ENCODE measurements at regions not wholly inside any gene's neighbourhood (a gene's known extent, or its start where the extent isn't known, plus 50 kb on each side); places are given as distances from the start of the nearest gene placed in this dataset.
"Not testable (repeated sequence)": the region's sequence is repeated elsewhere in the genome, so short reads cannot be mapped to it uniquely, and the experiment has no call there.

DNA sequence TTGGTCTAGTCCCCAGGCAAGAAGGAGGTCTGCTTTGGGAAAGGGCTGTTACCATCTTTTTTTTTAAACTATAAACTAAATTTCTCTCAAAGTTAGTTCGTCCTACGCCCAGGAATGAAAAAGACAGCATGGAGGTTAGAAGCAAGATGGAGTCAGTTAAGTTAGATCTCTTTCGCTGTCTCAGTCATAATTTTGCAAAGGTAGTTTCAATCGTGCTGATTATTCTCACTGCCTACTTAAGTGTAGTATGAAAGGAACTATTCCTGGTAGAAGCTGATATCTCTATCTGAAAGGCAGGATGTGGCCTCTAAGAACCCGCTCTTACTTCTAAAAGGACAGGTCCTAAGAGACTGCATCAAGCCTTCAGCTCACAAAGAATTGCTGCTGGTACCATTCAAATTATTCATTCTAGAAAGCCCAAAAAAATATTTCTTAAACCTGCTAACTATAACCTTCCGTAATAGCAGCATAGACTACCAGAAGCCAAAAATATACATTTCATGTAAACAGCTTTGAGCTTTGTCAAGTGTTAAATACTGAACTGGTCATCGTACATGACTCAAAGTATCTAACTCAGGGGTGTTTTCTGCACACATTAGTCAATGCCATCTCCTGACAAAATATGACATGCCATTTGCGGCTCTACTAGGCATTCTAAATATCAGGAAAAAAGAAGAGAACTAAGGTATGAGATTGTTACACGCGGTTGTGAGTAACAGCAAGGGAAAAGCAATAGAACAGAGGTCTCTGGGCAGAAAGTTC is 96.0 kb upstream of the CCDC80 start:
- DNase-seq: no peak

DNA sequence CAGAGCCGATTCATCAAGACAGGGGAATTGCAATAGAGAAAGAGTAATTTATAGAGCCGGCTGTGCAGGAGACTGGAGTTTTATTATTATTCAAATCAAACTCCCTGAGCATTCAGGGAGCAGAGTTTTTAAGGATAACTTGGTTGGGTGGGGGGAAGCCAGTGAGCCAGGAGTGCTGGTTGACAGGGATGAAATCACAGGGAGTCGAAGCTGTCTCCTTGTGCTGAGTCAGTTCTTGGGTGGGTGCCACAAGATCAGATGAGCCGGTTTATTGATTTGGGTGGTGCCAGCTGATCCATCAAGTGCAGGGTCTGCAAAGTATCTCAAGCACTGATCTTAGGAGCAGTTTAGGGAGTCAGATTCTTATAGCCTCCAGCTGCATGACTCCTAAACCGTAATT is 95.4 kb upstream of the CCDC80 start:
- DNase-seq: no peak

DNA sequence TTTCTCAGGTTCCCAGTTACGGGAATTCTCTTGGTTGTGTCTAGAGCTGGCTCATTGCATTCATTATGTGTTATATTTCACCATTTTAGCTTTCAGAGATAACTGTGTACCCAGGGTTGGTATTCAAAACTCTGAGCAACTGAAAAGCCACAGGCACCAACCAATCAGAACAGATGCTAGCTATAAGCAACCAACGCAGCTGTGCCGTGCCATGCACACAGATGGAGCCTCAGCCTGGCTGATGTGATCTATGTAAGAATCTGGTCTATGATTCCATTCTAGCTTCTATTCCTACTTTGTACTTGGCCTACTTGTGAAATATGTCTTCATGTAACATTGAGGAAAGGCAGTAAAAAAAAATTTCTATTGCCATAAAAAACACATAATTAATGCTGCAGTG is 95.0 kb upstream of the CCDC80 start:
- no peak for DNase-seq

DNA sequence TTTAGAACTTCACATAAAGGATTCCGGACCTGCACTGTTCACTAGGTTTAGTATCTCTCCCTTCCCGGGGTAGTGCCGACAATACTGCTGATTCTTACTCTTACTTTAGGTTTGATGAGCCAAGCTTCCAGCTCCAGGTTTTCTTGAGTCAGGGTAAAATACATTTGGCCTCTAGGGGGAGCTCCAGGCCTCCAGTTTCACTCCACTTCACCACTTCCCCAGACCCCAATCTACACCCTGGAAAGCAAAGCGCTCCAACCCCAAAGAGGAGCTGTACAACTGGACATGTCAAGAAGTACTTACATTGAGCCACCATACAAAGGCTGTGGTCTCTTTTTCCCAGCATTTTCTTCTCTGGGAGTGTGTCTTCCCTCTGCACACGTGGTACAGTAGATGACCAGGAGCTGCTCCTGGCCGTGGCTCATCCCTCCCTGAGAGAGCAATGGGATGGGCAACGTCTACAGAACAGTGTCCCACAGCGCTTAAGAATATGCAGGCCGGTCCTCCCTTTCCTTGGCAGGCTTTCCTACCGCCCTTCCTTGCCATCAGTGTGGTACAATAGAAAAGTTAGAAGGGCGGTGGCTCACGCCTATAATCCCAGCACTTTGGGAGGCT is 93.9 kb upstream of the CCDC80 start:
- DNase-seq: peak; percentile 62 to 77

DNA sequence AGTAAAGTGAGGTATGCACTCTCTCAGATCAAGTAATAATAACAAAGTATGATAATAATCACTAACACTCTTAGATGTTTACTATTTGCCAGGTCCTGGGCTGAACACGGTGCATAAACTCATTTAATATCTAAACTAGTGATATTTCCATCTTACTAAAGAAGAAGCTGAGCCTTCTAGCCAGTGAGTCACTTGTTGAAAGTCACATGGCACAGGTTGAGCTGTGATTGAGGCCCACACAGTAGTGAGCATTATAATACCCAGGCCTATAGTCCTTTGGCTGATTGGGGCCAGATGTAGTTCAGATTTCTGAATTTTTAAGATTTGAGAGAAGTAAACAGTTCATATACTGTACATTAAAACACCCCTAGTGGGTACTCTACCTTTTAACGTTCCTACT is 93.2 kb upstream of the CCDC80 start:
- DNase-seq: no peak

DNA sequence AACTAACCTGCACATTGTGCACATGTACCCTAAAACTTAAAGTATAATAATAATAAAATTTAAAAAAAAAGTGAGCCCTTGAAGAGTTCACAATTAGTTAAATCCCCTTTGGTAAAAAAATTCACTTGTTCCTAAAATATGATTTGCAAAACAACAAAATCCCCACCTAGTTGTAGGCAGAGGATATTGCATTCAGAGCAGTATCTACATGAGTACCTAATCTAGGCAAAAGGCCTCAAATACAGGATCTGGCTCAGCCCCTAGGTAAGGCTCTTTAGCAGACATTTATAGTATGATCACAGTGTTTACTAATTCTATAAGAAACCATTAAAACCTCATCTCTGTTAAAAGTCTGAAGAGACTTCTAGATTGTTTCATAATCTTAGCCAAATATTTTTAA is 89.3 kb upstream of the CCDC80 start:
- no peak for DNase-seq

DNA sequence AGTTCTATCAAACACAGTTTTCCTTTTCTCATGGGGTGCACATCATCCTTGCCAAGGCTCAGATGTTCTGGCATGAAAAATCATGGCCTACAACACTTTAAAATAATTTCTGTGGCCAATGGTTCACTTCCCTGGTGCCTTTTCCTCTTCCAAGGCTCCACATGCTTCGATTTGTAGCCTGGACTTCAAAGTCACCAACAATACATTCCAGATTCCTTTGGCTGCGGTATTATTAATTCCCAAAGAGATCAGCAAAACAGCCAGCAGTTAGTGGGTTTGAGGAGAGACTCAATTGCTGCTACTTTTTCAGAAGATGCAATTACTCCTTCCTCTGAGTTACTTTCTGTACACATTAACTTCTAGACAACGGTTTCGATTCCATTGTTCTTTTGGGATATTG is 80.3 kb upstream of the CCDC80 start:
- DNase-seq: no peak

DNA sequence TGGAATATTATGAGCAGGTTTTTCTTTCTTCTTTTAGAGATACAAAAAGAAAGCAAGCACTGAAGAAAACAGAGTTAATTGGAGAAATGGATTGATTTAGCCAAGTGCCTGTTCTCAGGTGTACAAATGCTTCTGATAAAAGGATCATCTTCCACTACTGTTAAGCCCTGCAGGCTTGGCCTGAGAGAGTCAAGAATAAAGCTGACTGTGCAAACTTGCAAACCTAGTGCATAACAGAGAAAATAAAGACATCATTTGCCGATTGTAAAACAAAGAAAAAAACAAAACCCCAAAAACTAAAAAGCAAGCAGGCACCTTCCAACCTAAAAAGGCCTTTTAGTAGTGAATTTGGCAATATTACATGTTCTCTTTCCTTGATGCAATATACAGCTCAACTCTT is 78.0 kb upstream of the CCDC80 start:
- DNase-seq: no peak

DNA sequence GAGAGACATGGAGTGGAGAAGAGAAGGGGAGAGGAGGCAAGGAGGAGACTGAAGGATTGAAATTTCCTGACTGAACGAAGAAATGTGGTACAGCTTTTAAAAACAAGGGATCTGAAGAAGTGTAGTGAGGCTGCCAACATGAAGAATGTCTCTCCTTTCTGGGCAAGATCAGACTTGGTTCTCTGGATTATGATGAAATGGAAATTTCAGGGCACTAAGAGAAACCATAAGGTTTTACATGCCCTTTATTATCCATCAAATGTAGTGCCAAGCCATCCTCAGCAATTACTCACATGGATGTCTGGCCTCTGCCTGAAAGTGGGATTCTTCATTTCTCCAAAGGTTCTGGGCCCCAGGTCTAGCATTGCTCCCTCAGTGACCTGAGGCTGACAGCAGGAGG is 77.6 kb upstream of the CCDC80 start:
- no peak for DNase-seq

DNA sequence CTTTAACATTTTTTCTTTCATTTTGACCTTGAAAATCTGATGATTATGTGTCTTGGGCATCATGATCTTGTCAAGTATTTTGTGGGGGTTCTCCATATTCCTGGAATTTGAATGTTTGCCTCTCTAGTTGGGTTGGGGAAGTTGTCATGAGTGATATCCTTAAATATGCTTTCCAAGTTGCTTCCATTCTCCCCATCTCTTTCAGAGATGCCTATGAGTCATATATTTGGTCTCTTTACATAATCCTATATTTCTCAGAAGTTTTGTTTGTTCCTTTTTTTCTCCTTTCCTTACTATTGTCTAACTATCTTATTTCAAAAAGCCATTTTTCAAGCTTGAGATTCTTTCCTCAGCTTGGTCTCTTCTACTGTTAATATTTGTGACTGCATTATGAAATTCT is 69.0 kb upstream of the CCDC80 start:
- DNase-seq: no peak

DNA sequence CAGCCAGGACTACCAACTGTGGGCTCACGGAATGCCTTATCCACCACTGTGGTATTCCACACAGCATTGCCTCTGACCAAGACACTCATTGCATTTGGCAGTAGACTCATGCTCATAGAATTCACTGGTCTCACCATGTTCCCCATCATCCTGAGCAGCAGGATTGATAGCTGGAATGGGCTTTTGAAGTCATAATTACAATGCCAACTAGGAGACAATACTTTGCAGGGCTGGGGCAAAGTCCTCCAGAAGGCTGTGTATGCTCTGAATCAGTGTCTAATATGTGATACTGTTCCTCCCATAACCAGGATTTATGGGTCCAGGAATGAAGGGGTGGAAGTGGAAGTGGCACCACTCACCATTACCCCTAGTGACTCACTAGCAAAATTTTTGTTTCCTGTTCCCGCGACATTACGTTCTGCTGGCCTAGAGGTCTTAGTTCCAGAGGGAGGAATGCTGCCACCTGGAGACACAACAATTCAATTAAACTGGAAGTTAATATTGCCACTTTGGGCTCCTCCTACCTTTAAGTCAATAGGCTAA is 58.6 kb upstream of the CCDC80 start:
- DNase-seq: no peak

DNA sequence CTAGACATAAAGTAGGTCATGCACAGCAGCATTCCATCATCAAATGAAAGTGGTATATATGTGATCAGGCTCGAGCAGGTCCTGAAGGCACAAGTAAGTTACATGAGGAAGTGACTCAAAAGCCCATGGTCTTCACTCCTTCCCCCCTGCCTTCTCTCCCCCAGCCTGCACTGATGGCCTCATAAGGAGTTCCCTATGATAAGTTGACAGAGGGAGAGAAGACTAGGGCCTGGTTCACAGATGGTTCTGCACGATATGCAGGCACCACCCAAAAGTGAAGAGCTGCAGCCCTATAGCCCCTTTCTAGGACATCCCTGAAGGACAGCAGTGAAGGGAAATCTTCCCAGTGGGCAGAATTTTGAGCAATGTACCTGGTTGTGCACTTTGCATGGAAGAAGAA is 57.5 kb upstream of the CCDC80 start:
- not testable (repeated sequence) for DNase-seq

DNA sequence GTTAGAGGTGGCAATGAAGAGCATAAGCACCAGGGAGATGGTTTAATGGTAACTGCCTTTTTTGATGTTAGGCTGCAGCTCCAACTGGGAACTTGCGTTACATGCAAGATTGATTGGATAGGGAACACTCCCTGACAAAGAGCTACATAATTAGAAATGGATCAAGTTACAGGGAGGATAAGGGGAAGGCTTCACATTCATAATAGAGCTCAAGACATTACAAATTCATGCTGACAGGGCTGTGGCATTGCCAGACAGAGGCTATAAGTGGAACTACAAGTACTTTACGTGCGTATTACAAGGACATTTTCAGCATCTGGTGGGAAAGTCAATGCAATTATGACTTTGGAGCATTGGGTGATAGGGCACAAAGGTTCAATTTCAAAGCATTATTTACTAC is 55.3 kb upstream of the CCDC80 start:
- DNase-seq: not testable (repeated sequence)

DNA sequence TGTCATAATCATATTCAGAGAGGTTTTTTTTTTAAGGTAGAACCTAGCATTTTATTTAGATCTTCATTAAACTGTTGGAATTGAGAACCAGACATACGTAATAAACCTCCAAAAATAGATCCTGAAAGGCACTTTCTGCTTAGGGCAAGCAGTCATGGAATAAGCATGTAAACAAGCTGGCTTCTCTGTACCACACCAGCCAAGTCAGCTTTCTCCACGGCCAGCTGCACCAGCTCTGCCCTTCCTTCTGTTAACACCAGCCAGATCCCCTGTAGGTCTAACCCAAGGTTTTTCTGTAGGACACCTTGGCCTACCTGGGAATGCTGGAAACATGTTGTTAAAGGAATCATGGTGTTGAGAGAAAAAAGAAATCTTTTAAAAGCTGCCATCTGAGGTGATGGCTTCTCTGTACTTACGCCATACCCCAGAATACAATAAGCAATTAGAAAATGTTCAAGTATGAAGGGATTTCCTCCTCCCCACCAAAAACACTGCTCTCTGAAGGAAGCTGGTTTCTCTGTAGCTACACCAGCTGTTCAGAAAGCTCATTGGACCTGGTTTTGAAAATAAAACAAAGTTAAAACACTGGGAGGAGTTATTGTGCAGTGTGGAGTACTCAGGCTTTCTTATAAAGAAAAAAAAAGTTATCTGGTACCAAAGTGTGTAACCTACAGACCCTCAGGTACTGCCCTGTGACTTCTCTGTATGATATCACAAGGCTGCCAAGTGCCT is 54.6 kb upstream of the CCDC80 start:
- not testable (repeated sequence) for DNase-seq

DNA sequence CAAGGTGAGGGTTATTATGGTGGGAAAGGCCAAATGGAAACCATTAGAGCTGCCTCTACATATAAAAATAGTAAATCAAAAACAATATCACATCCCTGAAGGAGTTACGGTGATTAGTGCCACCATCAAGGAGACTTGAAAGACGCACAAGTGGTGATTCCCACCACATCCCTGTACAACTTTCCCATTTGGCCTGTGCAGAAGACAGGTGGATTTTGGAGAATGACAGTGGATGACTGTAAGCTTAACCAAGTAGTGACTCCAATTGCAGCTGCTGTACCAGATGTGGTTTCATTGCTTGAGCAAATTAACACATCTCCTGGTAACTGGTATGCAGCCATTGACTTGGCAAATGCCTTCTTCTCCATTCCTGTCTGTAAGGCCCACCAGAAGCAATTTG is 54.0 kb upstream of the CCDC80 start:
- not testable (repeated sequence) for DNase-seq

DNA sequence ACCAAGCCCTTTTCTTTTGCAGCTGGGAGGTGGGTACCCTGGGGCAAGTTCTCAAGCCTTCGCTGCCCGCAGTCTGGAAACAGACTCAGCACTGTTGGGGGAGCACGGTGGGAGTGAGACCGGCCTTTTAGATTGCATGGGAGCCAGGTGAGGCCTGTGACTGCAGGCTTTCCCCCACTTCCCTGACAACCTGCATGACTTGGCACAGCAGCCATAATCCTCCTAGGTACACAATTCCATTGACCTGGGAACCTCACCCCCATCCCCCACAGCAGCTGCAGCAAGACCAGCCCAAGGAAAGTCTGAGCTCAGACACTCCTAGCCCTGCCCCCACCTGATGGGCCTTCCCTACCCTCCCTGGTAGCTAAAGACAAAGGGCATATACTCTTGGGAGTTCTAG is 52.2 kb upstream of the CCDC80 start:
- DNase-seq: no peak

Measured in NCI-H446 (cell line).